SK-N-SH treated with all-trans-retinoic acid at 6 μM for 48 hours (cell line): ENCODE measurements at regions not wholly inside any gene's neighbourhood (a gene's known extent, or its start where the extent isn't known, plus 50 kb on each side); places are given as distances from the start of the nearest gene placed in this dataset.

ENCODE experiments used
- ATAC-seq: fragments of 200-7000 bp; cut with Tn5 transposase; 3 replicates; pipeline ENCODE4 v1.9.1; 2020; ENCODE audit warnings: mild to moderate bottlenecking, moderate library complexity
- ARNTL ChIP-seq: fragments of 450-650 bp; formaldehyde crosslinking; IDR thresholded peaks from 2 replicates; pipeline ENCODE4 v1.5.0; 2020; ENCODE audit warnings: low read depth, mild to moderate bottlenecking, moderate library complexity, borderline replicate concordance
- BACH2 ChIP-seq: fragments of 250-450 bp; sonication (Bioruptor Pico); IDR thresholded peaks from 2 replicates; pipeline ENCODE4 v1.9.0; 2021; ENCODE audit warnings: mild to moderate bottlenecking, borderline replicate concordance
- CSDC2 ChIP-seq: fragments of 250-450 bp; sonication (Bioruptor Pico); IDR thresholded peaks from 2 replicates; pipeline ENCODE4 v1.5.0; 2020; ENCODE audit warnings: mild to moderate bottlenecking, moderate library complexity
- ESRRG ChIP-seq: fragments of 250-450 bp; sonication (Bioruptor Pico); IDR thresholded peaks from 2 replicates; pipeline ENCODE4 v1.6.1; 2021; ENCODE audit warnings: mild to moderate bottlenecking
- GLIS3 ChIP-seq: fragments of 250-450 bp; sonication (Bioruptor Pico); IDR thresholded peaks from 2 replicates; pipeline ENCODE4 v1.5.0; 2020; ENCODE audit warnings: mild to moderate bottlenecking, moderate library complexity
- ISL1 ChIP-seq: fragments of 250-450 bp; sonication (Bioruptor Pico); IDR thresholded peaks from 2 replicates; pipeline ENCODE4 v2.1.2; 2022; ENCODE audit warnings: mild to moderate bottlenecking, moderate library complexity
- OSR1 ChIP-seq: fragments of 250-450 bp; sonication (Bioruptor Pico); IDR thresholded peaks from 2 replicates; pipeline ENCODE4 v1.8.0; 2022; ENCODE audit warnings: moderate library complexity, mild to moderate bottlenecking, inconsistent platforms
- PPARA ChIP-seq: fragments of 250-450 bp; sonication (Bioruptor Pico); IDR thresholded peaks from 2 replicates; pipeline ENCODE4 v1.5.0; 2020; ENCODE audit warnings: mild to moderate bottlenecking, borderline replicate concordance
- RARB ChIP-seq: fragments of 250-450 bp; sonication (Bioruptor Pico); IDR thresholded peaks from 2 replicates; pipeline ENCODE4 v1.8.0; 2021; ENCODE audit warnings: mild to moderate bottlenecking, moderate library complexity
- SNAI2 ChIP-seq: fragments of 250-450 bp; sonication (Bioruptor Pico); IDR thresholded peaks from 2 replicates; pipeline ENCODE4 v1.5.0; 2020; ENCODE audit warnings: mild to moderate bottlenecking, moderate library complexity
- TCF4 ChIP-seq: fragments of 250-450 bp; sonication (Bioruptor Pico); IDR thresholded peaks from 2 replicates; pipeline ENCODE4 v1.8.0; 2021; ENCODE audit warnings: mild to moderate bottlenecking, moderate library complexity, borderline replicate concordance
- TOX ChIP-seq: fragments of 250-450 bp; sonication (Bioruptor Pico); IDR thresholded peaks from 2 replicates; pipeline ENCODE4 v1.8.0; 2021; ENCODE audit warnings: mild to moderate bottlenecking, moderate library complexity, borderline replicate concordance
- ZC3H10 ChIP-seq: fragments of 250-450 bp; sonication (Bioruptor Pico); IDR thresholded peaks from 2 replicates; pipeline ENCODE4 v1.5.1; 2021; ENCODE audit warnings: mild to moderate bottlenecking, moderate library complexity
- ZNF565 ChIP-seq: fragments of 450-650 bp; formaldehyde crosslinking; conservative IDR thresholded peaks from 2 replicates; pipeline ENCODE4 v1.5.0; 2020; ENCODE audit warnings: low read depth, mild to moderate bottlenecking, moderate library complexity
- ZNF70 ChIP-seq: fragments of 450-650 bp; formaldehyde crosslinking; IDR thresholded peaks from 2 replicates; pipeline ENCODE4 v1.5.0; 2020; ENCODE audit warnings: mild to moderate bottlenecking, moderate library complexity
- TF ChIP-seq, protein P1 (sequence below): fragments of 250-450 bp; sonication (Bioruptor Pico); IDR thresholded peaks from 2 replicates; pipeline ENCODE4 v1.8.0; 2021; ENCODE audit warnings: low read depth, mild to moderate bottlenecking, moderate library complexity, borderline replicate concordance
- TF ChIP-seq, protein P2 (sequence below): fragments of 250-450 bp; sonication (Bioruptor Pico); IDR thresholded peaks from 2 replicates; pipeline ENCODE4 v1.8.0; 2020; ENCODE audit warnings: mild to moderate bottlenecking, moderate library complexity, borderline replicate concordance
- TF ChIP-seq, protein P3 (sequence below): fragments of 250-450 bp; sonication (Bioruptor Pico); IDR thresholded peaks from 2 replicates; pipeline ENCODE4 v1.5.1; 2021; ENCODE audit warnings: mild to moderate bottlenecking, moderate library complexity
- TF ChIP-seq, protein P4 (sequence below): fragments of 250-450 bp; sonication (Bioruptor Pico); IDR thresholded peaks from 2 replicates; pipeline ENCODE4 v1.5.1; 2020; ENCODE audit warnings: low read depth, mild to moderate bottlenecking, moderate library complexity

DNA sequence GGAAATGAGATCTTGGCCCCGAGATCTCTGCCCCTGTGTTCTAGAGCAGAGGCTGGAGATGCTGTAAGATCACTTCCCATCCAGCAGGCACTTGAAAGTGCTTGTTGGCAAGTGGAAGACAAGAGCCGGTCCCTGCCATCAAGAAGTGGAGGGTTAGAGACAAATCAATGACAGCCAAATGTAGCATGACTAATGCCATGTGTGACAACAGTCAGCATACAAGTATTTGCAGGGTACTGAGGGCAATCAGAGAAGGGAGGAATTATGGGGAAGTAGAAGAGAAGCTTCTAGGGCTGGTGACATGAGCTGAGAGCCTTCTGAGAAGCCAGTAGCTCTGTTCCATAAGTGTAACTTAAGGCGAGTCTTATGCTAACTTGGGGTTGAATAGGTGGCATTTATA is 58.6 kb downstream of the TMEM17 start:
- ATAC-seq, result no peak

DNA sequence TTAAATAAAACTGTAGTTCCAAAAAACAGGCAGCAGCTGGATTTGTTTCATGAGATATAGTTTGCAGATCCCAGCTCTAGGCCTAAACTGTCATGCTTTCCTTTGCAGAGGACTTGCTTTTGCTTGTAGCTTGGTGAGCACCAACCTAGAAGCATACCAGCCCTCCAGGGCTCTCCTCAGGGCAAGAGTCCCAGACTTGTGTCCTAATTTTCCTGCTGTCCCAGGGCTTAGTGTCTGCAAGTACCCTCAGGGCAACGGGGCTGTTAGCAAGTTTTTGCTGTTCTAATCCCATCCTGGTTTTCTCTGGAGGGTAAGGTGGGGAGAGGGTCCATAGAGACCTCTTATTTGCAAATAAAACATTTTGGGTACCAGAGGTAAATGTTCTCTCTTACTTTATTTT is 59.5 kb downstream of the TMEM17 start:
- TF ChIP-seq ISL1 (CRISPR knock-in tag) (no peak), CSDC2 (no peak), PPARA (no peak), ZC3H10 (CRISPR knock-in tag) (no peak), ZNF565 (CRISPR knock-in tag) (no peak), RARB (no peak), TOX (CRISPR knock-in tag) (no peak)
- TF ChIP-seq, protein P1, sequence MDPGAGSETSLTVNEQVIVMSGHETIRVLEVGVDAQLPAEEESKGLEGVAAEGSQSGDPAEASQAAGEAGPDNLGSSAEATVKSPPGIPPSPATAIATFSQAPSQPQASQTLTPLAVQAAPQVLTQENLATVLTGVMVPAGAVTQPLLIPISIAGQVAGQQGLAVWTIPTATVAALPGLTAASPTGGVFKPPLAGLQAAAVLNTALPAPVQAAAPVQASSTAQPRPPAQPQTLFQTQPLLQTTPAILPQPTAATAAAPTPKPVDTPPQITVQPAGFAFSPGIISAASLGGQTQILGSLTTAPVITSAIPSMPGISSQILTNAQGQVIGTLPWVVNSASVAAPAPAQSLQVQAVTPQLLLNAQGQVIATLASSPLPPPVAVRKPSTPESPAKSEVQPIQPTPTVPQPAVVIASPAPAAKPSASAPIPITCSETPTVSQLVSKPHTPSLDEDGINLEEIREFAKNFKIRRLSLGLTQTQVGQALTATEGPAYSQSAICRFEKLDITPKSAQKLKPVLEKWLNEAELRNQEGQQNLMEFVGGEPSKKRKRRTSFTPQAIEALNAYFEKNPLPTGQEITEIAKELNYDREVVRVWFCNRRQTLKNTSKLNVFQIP (CRISPR knock-in tag), result no peak
- no peak for ATAC-seq

More for the DNA sequence above, 58.6 kb downstream of the TMEM17 start:
- TF ChIP-seq RARB, result no peak
- no peak for TF ChIP-seq ESRRG (CRISPR knock-in tag)
- TF ChIP-seq, protein P2, sequence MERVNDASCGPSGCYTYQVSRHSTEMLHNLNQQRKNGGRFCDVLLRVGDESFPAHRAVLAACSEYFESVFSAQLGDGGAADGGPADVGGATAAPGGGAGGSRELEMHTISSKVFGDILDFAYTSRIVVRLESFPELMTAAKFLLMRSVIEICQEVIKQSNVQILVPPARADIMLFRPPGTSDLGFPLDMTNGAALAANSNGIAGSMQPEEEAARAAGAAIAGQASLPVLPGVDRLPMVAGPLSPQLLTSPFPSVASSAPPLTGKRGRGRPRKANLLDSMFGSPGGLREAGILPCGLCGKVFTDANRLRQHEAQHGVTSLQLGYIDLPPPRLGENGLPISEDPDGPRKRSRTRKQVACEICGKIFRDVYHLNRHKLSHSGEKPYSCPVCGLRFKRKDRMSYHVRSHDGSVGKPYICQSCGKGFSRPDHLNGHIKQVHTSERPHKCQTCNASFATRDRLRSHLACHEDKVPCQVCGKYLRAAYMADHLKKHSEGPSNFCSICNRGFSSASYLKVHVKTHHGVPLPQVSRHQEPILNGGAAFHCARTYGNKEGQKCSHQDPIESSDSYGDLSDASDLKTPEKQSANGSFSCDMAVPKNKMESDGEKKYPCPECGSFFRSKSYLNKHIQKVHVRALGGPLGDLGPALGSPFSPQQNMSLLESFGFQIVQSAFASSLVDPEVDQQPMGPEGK (CRISPR knock-in tag), result no peak

DNA sequence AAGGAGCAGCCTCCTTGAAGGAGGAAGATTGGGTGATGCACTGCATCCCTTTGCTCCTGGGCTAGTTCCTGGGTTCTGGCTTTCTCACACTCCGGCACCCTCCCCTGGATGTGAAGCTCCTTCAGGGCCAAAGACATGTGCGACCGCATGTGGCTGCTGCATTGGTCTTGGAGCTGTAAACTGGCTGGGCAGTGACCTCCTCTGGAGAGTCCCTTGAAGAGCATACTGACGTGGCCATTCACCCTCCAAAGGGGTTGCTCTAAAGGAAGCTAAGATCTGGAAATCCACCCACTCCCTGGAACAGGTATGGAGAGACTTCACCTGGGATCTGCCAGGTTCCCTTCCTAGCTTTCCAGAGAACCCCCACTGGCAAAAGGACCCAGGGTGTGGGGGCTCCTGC is 62.1 kb downstream of the TMEM17 start:
- no peak for ATAC-seq
- TF ChIP-seq TCF4 (CRISPR knock-in tag), result no peak
- no peak for TF ChIP-seq RARB
- no peak for TF ChIP-seq ESRRG (CRISPR knock-in tag)
- no peak for TF ChIP-seq ZNF70
- TF ChIP-seq OSR1, result no peak
- no peak for TF ChIP-seq ZC3H10 (CRISPR knock-in tag)
- TF ChIP-seq, protein P3, sequence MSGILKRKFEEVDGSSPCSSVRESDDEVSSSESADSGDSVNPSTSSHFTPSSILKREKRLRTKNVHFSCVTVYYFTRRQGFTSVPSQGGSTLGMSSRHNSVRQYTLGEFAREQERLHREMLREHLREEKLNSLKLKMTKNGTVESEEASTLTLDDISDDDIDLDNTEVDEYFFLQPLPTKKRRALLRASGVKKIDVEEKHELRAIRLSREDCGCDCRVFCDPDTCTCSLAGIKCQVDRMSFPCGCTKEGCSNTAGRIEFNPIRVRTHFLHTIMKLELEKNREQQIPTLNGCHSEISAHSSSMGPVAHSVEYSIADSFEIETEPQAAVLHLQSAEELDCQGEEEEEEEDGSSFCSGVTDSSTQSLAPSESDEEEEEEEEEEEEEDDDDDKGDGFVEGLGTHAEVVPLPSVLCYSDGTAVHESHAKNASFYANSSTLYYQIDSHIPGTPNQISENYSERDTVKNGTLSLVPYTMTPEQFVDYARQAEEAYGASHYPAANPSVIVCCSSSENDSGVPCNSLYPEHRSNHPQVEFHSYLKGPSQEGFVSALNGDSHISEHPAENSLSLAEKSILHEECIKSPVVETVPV (CRISPR knock-in tag), result no peak
- no peak for TF ChIP-seq BACH2 (CRISPR knock-in tag)
- no peak for TF ChIP-seq GLIS3 (CRISPR knock-in tag)
- TF ChIP-seq PPARA, result no peak
- no peak for TF ChIP-seq CSDC2
- no peak for TF ChIP-seq ZNF565 (CRISPR knock-in tag)
- TF ChIP-seq, protein P4, sequence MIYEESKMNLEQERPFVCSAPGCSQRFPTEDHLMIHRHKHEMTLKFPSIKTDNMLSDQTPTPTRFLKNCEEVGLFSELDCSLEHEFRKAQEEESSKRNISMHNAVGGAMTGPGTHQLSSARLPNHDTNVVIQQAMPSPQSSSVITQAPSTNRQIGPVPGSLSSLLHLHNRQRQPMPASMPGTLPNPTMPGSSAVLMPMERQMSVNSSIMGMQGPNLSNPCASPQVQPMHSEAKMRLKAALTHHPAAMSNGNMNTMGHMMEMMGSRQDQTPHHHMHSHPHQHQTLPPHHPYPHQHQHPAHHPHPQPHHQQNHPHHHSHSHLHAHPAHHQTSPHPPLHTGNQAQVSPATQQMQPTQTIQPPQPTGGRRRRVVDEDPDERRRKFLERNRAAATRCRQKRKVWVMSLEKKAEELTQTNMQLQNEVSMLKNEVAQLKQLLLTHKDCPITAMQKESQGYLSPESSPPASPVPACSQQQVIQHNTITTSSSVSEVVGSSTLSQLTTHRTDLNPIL (CRISPR knock-in tag), result no peak

DNA sequence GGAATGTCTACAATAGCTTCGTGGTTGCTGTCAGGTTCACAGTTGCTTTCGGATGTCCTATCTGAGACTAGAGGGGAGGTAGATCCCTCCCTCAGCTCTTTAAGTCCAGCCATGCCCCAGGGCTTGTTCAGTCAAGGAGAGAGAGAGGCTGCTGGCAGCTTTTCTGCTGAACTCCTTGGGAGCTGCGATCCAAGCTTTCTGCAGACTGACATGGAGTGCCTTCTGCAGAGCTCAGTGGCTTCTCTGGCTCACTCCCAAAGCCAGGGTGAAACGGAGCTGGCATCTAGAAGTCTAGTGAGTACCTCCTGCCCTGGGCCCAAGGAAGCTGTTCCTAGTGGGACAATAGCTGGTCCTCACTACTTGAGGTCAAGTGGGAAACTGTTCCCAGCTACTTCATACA is 62.5 kb downstream of the TMEM17 start:
- TF ChIP-seq GLIS3 (CRISPR knock-in tag) (no peak), SNAI2 (CRISPR knock-in tag) (no peak), OSR1 (no peak), RARB (no peak)
- ATAC-seq, result no peak

DNA sequence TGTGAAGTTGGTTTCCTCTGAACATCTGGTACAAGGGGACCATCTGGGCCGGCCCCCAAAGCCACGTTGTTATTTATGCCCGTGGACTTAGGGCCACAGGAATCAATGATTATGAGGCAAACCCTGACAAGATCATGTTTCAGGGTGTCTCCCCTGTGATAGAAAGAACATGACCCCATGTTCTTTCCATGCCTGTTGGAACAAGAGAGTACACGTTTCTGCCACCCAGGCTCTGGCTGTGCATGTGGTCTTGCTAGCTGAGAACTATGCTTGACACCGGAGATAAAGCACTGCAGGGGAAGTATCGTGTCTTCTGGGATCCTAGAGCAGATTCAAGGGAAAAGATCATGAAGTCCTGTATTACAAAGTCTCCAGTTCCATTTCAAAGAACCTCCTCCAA is 64.2 kb downstream of the TMEM17 start:
- no peak for ATAC-seq
- TF ChIP-seq ISL1 (CRISPR knock-in tag), result no peak
- TF ChIP-seq CSDC2, result no peak
- TF ChIP-seq, protein P4 (CRISPR knock-in tag), result no peak
- no peak for TF ChIP-seq ZNF565 (CRISPR knock-in tag)
- TF ChIP-seq, protein P1 (CRISPR knock-in tag), result no peak
- no peak for TF ChIP-seq TOX (CRISPR knock-in tag)
- no peak for TF ChIP-seq BACH2 (CRISPR knock-in tag)
- TF ChIP-seq TCF4 (CRISPR knock-in tag), result no peak
- TF ChIP-seq ZNF70, result no peak
- TF ChIP-seq ARNTL (CRISPR knock-in tag), result no peak
